Neural progenitor cell (in vitro differentiated cells): ENCODE measurements at regions not wholly inside any gene's neighbourhood (a gene's known extent, or its start where the extent isn't known, plus 50 kb on each side); places are given as distances from the start of the nearest gene placed in this dataset.

Source experiments
- CTCF ChIP-seq: fragments of 200-600 bp; sonication (generic); IDR thresholded peaks from 2 replicates; pipeline ENCODE4 v1.5.1; 2017; ENCODE audit warnings: antibody characterized with exemption, mild to moderate bottlenecking
- EZH2 ChIP-seq: fragments of 200-600 bp; sonication (generic); IDR thresholded peaks from 2 replicates; pipeline ENCODE4 v1.6.1; 2017; ENCODE audit warnings: antibody characterized with exemption, mild to moderate bottlenecking, moderate library complexity

GRCh38 chr6:146896960-146897701 is 298.4 kb downstream of the ADGB start:
- TF ChIP-seq CTCF, result no peak
- TF ChIP-seq EZH2, result no peak
